ENCODE measurements at regions not wholly inside any gene's neighbourhood (a gene's known extent, or its start where the extent isn't known, plus 50 kb on each side); places are given as distances from the start of the nearest gene placed in this dataset.

DNA sequence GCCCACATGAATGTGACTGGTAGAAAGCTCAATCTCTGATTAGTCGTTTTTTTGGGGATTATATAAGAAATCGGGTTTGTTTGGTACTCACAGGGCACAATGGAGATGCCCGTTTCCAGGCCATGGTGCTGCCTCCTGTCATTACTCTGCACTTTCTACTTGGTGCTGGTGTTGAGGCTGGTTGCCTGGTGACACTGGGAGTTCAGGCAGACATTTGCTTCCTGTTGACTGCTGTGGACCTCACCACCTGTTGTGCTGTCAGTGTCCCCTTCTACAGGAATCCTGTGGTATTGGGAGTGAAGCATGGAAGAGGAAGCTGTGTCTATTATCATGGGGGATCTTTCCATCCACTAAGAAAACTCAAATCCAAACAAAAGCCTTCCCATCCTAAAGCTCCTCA is 227.2 kb upstream of the TBL1XR1 start:
- DNase-seq (ENCODE audit: low spot score), result no peak
- Histone ChIP-seq H3K27ac (no peak overlapping the region), H3K4me3 (no peak overlapping the region), H3K4me1 (peaks cover 0 to 21% of the 10 kb centered on the region in 2 donors), H3K27me3 (no peaks in the 10 kb centered on the region), H3K9me3 (no peaks in the 10 kb centered on the region), H3K36me3 (no peaks in the 10 kb centered on the region)
- TF ChIP-seq CTCF (IDR thresholded peaks at IDR 0.05), result no peak

GRCh38 chr3:177425042-177425441 is 227.8 kb upstream of the TBL1XR1 start:
- Histone ChIP-seq H3K27ac (no peak overlapping the region), H3K4me3 (no peak overlapping the region), H3K9me3 (no peaks in the 10 kb centered on the region), H3K4me1 (peaks cover 0 to 20% of the 10 kb centered on the region in 2 donors), H3K27me3 (no peaks in the 10 kb centered on the region), H3K36me3 (no peaks in the 10 kb centered on the region)
- no peak for TF ChIP-seq CTCF (IDR thresholded peaks at IDR 0.05)
- DNase-seq (ENCODE audit: low spot score), result no peak

- DNase-seq (ENCODE audit: low spot score), result no peak
- TF ChIP-seq CTCF (IDR thresholded peaks at IDR 0.05), result no peak
- peaks cover 0 to 8% of the 10 kb centered on the region in 2 donors for H3K4me1 ChIP-seq
- no peak overlapping the region for H3K4me3 ChIP-seq
- H3K27me3 ChIP-seq, result no peaks in the 10 kb centered on the region
- H3K27ac ChIP-seq, result no peak overlapping the region
- H3K36me3 ChIP-seq, result no peaks in the 10 kb centered on the region
- no peaks in the 10 kb centered on the region for H3K9me3 ChIP-seq
Measured at GRCh38 chr3:177426106-177426877, 229.0 kb upstream of the TBL1XR1 start.

- TF ChIP-seq CTCF (IDR thresholded peaks at IDR 0.05), result no peak
- no peak overlapping the region for H3K27ac ChIP-seq
- H3K27me3 ChIP-seq, result no peaks in the 10 kb centered on the region
- peaks cover 0 to 9% of the 10 kb centered on the region in 2 donors for H3K4me1 ChIP-seq
- no peaks in the 10 kb centered on the region for H3K9me3 ChIP-seq
- no peak for DNase-seq (ENCODE audit: low spot score)
- H3K4me3 ChIP-seq, result no peak overlapping the region
- H3K36me3 ChIP-seq, result no peaks in the 10 kb centered on the region
Measured at GRCh38 chr3:177426878-177427495, 229.7 kb upstream of the TBL1XR1 start.

DNA sequence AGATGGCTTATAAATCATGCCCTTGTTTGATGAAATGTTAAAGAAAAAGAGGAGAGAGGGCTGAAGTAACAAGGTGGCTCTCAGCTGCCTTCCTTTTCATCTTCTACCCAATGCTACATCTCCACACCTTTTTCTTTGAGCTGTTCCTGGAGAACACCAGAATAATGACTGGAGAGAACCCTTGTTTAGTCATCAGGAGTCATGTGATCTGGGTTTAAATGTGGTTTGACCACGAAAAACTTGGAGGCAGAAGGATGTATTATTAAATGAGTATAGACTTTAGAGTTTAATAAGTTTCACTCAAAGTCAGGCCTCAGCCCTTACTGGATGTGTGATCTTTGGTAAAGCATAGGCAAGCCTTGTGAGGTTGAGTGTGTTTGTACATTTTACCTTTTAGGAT is 230.3 kb upstream of the TBL1XR1 start:
- Histone ChIP-seq H3K36me3 (no peaks in the 10 kb centered on the region), H3K4me3 (no peak overlapping the region), H3K27me3 (no peaks in the 10 kb centered on the region), H3K9me3 (no peaks in the 10 kb centered on the region), H3K4me1 (peaks cover 0 to 12% of the 10 kb centered on the region in 2 donors), H3K27ac (no peak overlapping the region)
- DNase-seq (ENCODE audit: low spot score), result no peak
- no peak for TF ChIP-seq CTCF (IDR thresholded peaks at IDR 0.05)
